Heart right ventricle (tissue), 16 donors: ENCODE measurements at regions not wholly inside any gene's neighbourhood (a gene's known extent, or its start where the extent isn't known, plus 50 kb on each side); places are given as distances from the start of the nearest gene placed in this dataset.

ENCODE experiments used
- ATAC-seq, 8 donors: fragments of 200-7000 bp; cut with Tn5 transposase; one replicate each; pipeline ENCODE4 v1.9.1; 2020; ENCODE audit warnings: mild to moderate bottlenecking in 8 of 8, moderate library complexity in 8 of 8, moderate number of reproducible peaks in 1 of 8
- DNase-seq, 2 donors: peaks; one replicate each; pipeline ENCODE4 v3.0.0-alpha.2; 2020
- H3K27ac ChIP-seq, 10 donors: fragments of 200-600 bp; sonication (generic) in 2 of 10; one replicate each; pipeline versions ENCODE4 v1.5.0 to v1.8.0; 2020 to 2022; ENCODE audit warnings: mild to moderate bottlenecking in 3 of 10
- H3K27me3 ChIP-seq, 7 donors: fragments of 200-600 bp; one replicate each; pipeline ENCODE4 v1.8.0; 2021 to 2022; ENCODE audit warnings: mild to moderate bottlenecking in 2 of 7
- H3K36me3 ChIP-seq, 9 donors: fragments of 200-600 bp; sonication (generic) in 1 of 9; one replicate each; pipeline versions ENCODE4 v1.5.0 to v1.8.0; 2020 to 2022; ENCODE audit warnings: mild to moderate bottlenecking in 2 of 9
- H3K4me1 ChIP-seq, 9 donors: fragments of 200-600 bp; sonication (generic) in 1 of 9; one replicate each; pipeline versions ENCODE4 v1.5.0 to v1.8.0; 2020 to 2022; ENCODE audit warnings: mild to moderate bottlenecking in 4 of 9
- H3K4me3 ChIP-seq, 10 donors: fragments of 200-600 bp; sonication (generic) in 2 of 10; one replicate each; pipeline versions ENCODE4 v1.5.0 to v1.8.0; 2020 to 2022; ENCODE audit warnings: mild to moderate bottlenecking in 7 of 10, moderate library complexity in 2 of 10
- H3K9me3 ChIP-seq, 11 donors: fragments of 200-600 bp in 10 of 11; sonication (generic) in 2 of 11; one replicate each; pipeline versions ENCODE4 v1.5.0 to v1.8.0; 2013 to 2022; ENCODE audit warnings: mild to moderate bottlenecking in 2 of 11, control low read depth in 1 of 11, moderate library complexity in 1 of 11
- WGBS, 2 donors: extraction: QIAGEN DNeasy Blood & Tissue Kit; methylation state at CpG; one replicate each; pipeline ENCODE4 v1.1.7; 2013; ENCODE audit warnings: inconsistent platforms in 1 of 2; 5-methylcytosine and 5-hydroxymethylcytosine counted together
- intact Hi-C, 10 donors: fragments of 100-400 bp; cut with DNase I; formaldehyde crosslinking; loops; one replicate each; pipeline versions ENCODE4 v1.11.1 to v1.14.2; 2022
- TF ChIP-seq, protein P1 (sequence below), 9 donors: fragments of 200-600 bp; sonication (generic) in 2 of 9; IDR thresholded peaks; one replicate each; pipeline versions ENCODE4 v1.5.0 to v1.8.0; 2021 to 2022; ENCODE audit warnings: antibody characterized with exemption in 9 of 9, mild to moderate bottlenecking in 5 of 9, moderate library complexity in 1 of 9
- donor health status: Arrhythmogenic right ventricular cardiomyopathy.
- donor health status: ischemic (EF 13 %, LVEDD 7.1; RV severe dilation, severe dysfunction).
- donor health status: healthy with polysubstance abuse.
- donor health status: DM: no; HTN: yes; CAD: no.
- donor health status: DM: no; HTN: no; CAD: no.
- donor health status: ischemic (EF 25% LVEDD 6.9; RV normal size, moderate dysfunction).
- donor health status: ischemic (EF 25% LVEDD 5.7; RV mildly dilated, moderate dysfunction).
- donor health status: healthy.
- donor health status: DM: yes; HTN: yes; CAD: no.
- donor health status: Ischemic cardiomyopathy.
- donor health status: ischemic (EF 35%, LVEDD 5.7; RV mildly dilated, moderate dysfunction).
- donor health status: nonischemic (EF 11% LVEDD 7.7; RV severe dilation, severe dysfunction).
- donor health status: DM: yes; HTN: yes; CAD: no.
- donor health status: PGD.
- donor health status: ischemic (EF 29% LVEDD 5.4; RV normal size, mild dysfunction).
- donor health status: nonischemic (EF 23%, LVEDD 6.1; RV moderate dilation, normal function).

DNA sequence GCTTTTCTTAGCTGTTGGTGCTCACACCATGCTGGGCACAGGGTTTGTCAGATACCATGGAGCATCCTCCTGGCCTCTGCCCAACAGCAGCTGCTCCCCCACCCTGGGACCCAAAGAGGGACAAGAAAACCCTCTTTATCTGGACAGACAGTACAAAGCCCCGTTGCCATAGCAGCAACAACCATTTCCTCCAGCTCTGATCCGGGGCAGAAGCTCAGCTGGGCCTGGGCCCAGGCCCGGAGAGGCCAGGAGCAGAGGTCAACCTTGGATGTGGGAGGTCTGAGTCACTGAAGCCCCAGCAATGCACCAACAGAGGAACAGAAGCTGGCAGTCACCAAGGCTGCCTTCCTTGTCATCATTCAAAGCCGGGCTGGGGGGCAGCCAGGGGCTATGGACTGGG is 228.4 kb upstream of the POU3F1 start:
- ATAC-seq (peak in 5 of 8 donors; percentile 52 to 75 (median 52)), DNase-seq (peak; percentile 11 to 22)
- no peaks in the 10 kb centered on the region for H3K4me1 ChIP-seq
- intact Hi-C loops, result no loop called here
- H3K4me3 ChIP-seq, result no peak overlapping the region
- no peak overlapping the region for H3K27ac ChIP-seq
- H3K27me3 ChIP-seq, result peaks cover 0 to 35% (median 23%) of the 10 kb centered on the region in 7 donors
- peaks cover 0 to 32% (median 15%) of the 10 kb centered on the region in 11 donors for H3K9me3 ChIP-seq
- TF ChIP-seq, protein P1, sequence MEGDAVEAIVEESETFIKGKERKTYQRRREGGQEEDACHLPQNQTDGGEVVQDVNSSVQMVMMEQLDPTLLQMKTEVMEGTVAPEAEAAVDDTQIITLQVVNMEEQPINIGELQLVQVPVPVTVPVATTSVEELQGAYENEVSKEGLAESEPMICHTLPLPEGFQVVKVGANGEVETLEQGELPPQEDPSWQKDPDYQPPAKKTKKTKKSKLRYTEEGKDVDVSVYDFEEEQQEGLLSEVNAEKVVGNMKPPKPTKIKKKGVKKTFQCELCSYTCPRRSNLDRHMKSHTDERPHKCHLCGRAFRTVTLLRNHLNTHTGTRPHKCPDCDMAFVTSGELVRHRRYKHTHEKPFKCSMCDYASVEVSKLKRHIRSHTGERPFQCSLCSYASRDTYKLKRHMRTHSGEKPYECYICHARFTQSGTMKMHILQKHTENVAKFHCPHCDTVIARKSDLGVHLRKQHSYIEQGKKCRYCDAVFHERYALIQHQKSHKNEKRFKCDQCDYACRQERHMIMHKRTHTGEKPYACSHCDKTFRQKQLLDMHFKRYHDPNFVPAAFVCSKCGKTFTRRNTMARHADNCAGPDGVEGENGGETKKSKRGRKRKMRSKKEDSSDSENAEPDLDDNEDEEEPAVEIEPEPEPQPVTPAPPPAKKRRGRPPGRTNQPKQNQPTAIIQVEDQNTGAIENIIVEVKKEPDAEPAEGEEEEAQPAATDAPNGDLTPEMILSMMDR (IDR thresholded peaks at IDR 0.05), result no peak
- H3K36me3 ChIP-seq, result no peaks in the 10 kb centered on the region
- WGBS, 2 donors, result 28 to 30% methylated on average over 4 of the region's 4 CpGs

DNA sequence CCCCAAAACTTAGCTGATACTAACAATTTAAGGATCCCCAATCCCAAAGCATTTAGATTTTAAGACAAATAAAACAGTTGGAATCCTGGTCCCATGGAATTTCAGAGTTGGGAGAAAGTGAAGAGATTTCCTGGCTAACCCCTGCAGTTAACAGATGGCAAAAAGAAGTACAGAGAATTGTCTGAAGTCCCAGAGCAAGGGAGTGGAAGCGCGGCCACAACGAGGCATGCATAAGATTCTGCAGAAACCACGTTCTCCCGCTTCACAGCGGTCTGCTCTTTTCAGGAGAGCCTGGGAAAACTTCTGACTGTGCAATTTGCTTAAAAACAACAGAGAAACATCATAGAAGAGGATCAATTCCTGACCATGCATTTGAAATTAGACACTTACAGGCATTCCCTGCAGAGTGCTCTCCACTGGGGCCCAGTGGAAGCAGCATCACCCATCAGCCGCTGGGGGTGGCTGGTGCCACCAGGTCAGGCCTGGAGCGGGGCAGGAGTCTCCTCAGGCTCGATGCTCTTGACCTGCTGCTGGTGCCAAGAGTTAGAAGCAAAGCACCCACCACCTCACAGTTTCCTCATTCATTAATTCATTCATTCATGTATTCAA is 226.7 kb upstream of the POU3F1 start:
- TF ChIP-seq, protein P1 (IDR thresholded peaks at IDR 0.05), result no peak
- DNase-seq (no peak), ATAC-seq (no peak)
- Histone ChIP-seq H3K27me3 (peaks cover 0 to 40% (median 24%) of the 10 kb centered on the region in 7 donors), H3K4me1 (no peaks in the 10 kb centered on the region), H3K9me3 (peaks cover 0 to 16% (median 1%) of the 10 kb centered on the region in 11 donors), H3K36me3 (no peaks in the 10 kb centered on the region), H3K4me3 (no peak overlapping the region), H3K27ac (no peak overlapping the region)
- intact Hi-C loops, result no loop called here
- 58 to 68% methylated on average over 9 of the region's 9 CpGs for WGBS, 2 donors

DNA sequence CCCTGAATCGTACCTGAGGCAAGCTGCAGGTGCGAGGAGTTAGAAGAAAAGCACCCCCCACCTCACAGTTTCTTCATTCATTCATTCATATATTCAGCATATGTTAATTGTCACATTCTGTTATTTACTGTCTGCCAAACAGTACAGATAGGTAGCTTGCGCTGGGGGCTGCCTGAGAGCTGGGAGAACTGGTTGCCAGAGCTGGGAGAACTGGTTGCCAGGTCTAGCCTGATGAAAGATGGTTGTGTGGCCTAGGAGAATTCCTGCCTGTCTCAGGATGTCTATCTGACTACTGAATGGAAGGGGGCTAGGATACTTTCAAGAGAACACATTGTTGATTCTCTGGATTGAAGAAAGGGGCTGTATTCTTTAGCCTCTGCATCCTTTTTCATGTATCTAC is 225.9 kb upstream of the POU3F1 start:
- Histone ChIP-seq H3K4me3 (no peak overlapping the region), H3K27ac (no peak overlapping the region), H3K4me1 (no peaks in the 10 kb centered on the region), H3K36me3 (no peaks in the 10 kb centered on the region), H3K27me3 (peaks cover 0 to 40% (median 24%) of the 10 kb centered on the region in 7 donors), H3K9me3 (peaks cover 0 to 8% (median 0%) of the 10 kb centered on the region in 11 donors)
- TF ChIP-seq, protein P1 (IDR thresholded peaks at IDR 0.05), result no peak
- 81 to 82% methylated on average over 3 of the region's 3 CpGs for WGBS, 2 donors
- intact Hi-C loops, result no loop called here
- ATAC-seq, result no peak
- no peak for DNase-seq

DNA sequence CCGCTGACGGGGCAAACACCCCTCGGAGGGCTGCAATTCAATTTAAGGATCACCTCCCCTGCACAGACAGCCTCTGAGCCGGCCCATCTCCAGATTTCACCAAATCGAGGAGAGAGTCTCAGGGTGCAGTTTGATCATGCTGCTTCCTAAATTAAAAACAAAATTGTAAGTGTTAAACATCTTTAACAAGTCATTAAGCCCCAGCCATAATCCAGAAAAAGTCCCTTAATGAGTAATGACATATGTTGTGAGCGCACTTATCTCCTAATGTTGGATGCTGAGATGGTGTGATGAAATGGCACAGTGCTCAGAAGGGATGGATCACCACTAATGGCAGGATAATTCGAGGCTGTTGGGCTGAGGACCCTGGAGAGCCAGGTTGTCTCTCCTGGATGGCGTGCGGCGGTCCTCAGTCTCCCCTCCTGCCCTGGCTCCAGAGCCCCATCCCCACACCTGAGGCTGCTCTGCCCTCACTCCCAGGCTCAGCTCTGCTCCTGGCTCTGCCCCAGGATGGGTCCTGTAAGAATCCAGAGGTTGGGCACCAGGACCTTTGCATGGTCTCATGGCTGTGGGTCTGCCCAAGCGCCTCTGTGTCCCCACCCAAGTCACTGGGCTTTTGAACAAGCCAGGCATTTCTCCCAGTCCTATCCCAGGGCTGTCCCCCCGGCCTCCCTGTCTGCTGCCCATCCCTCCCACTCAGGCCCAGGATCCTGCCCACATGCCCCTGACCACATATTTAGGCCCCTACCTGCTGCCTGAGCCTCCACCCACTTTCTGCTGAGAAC is 224.4 kb upstream of the POU3F1 start:
- no peak overlapping the region for H3K27ac ChIP-seq
- H3K27me3 ChIP-seq, result peaks cover 0 to 45% (median 30%) of the 10 kb centered on the region in 7 donors
- H3K9me3 ChIP-seq, result no peaks in the 10 kb centered on the region
- no peak overlapping the region for H3K4me3 ChIP-seq
- no peaks in the 10 kb centered on the region for H3K4me1 ChIP-seq
- TF ChIP-seq, protein P1 (IDR thresholded peaks at IDR 0.05), result no peak
- no peaks in the 10 kb centered on the region for H3K36me3 ChIP-seq
- intact Hi-C loops, result no loop called here
- DNase-seq (no peak), ATAC-seq (no peak)
- 62 to 67% methylated on average over 12 of the region's 12 CpGs for WGBS, 2 donors
